HCT116 (cell line): ENCODE measurements at regions not wholly inside any gene's neighbourhood (a gene's known extent, or its start where the extent isn't known, plus 50 kb on each side); places are given as distances from the start of the nearest gene placed in this dataset.

Experiments used
- ATAC-seq: fragments of 200-7000 bp; cut with Tn5 transposase; 2 replicates; pipeline ENCODE4 v1.9.1; 2020; ENCODE audit warnings: mild to moderate bottlenecking, moderate library complexity
- BruUV-seq: library from RNA; stranded (reverse); fragments of 400-500 nt; replicated peaks from 2 replicates; lab custom pipeline; 2021; lab: Mats Ljungman, UMichigan
- CTCF ChIA-PET: fragments of 300-600 bp; sonication (Branson Sonifier 250); formaldehyde crosslinking; loops from one replicate; lab custom pipeline; 2021; ENCODE audit warnings: antibody characterized with exemption; lab: Charles Lee
- POLR2A ChIA-PET: fragments of 300-600, 350-600 bp; sonication (Branson Sonifier 250); formaldehyde crosslinking; loops from one replicate; lab custom pipeline; 2021; ENCODE audit warnings: antibody characterized with exemption; lab: Charles Lee
- RAD21 ChIA-PET, 2 experiments: fragments of 300-600 bp; sonication (Branson Sonifier 250); formaldehyde crosslinking; loops; one replicate each; lab custom pipeline; 2023; ENCODE audit warnings: low total read pairs in 2 of 2; ENCODE audit not compliant: uncharacterized antibody in 2 of 2, unreplicated experiment in 2 of 2, low non-redundant PET in 1 of 2; lab: Charles Lee
- DNase-seq: peaks from one replicate; pipeline ENCODE4 v3.0.0-alpha.2; 2010; ENCODE audit warnings: low read depth, low spot score
- H2AFZ ChIP-seq: fragments of 200-600 bp; shearing (Covaris generic), sonication (generic); 2 replicates; pipeline ENCODE4 v1.6.1; 2017; ENCODE audit warnings: low read depth, mixed run types, mixed read lengths, antibody characterized with exemption, low read length; ENCODE audit not compliant: poor library complexity, severe bottlenecking
- H3K27ac ChIP-seq: 2 replicates; pipeline ENCODE4 v1.5.1; 2012; ENCODE audit warnings: low read depth, low read length
- H3K27me3 ChIP-seq: fragments of 200-600 bp; sonication (generic); 2 replicates; pipeline ENCODE4 v1.6.1; 2016; ENCODE audit warnings: mixed run types, low read length, mixed read lengths; ENCODE audit not compliant: insufficient read depth
- H3K36me3 ChIP-seq, 2 experiments: fragments of 200-500 bp in 1 of 2; fragments of 200-600 bp in 1 of 2; sonication (Bioruptor generic) in 1 of 2; sonication (generic) in 1 of 2; 2 replicates each; pipeline versions ENCODE4 v1.5.1 to v1.6.1; 2014 to 2016; ENCODE audit warnings: low read length in 2 of 2, inconsistent platforms in 1 of 2, mixed read lengths in 1 of 2, mixed run types in 1 of 2; ENCODE audit not compliant: insufficient read depth in 2 of 2, control insufficient read depth in 1 of 2
- H3K4me1 ChIP-seq, 2 experiments: fragments of 200-600 bp in 1 of 2; sonication (generic) in 1 of 2; 2 replicates each; pipeline versions ENCODE4 v1.5.1 to v1.6.1; 2012 to 2017; ENCODE audit warnings: low read length in 2 of 2, inconsistent platforms in 1 of 2, mild to moderate bottlenecking in 1 of 2, mixed read lengths in 1 of 2, mixed run types in 1 of 2, moderate library complexity in 1 of 2; ENCODE audit not compliant: insufficient read depth in 2 of 2, control insufficient read depth in 1 of 2
- H3K4me2 ChIP-seq: fragments of 200-600 bp; sonication (generic); 2 replicates; pipeline ENCODE4 v1.6.1; 2017; ENCODE audit warnings: mixed run types, low read length, mixed read lengths
- H3K4me3 ChIP-seq, 2 experiments: fragments of 200-600 bp in 1 of 2; sonication (generic) in 1 of 2; replicated peaks in 1 of 2; 2 replicates each; pipeline ENCODE4 v1.5.1; 2011 to 2016; ENCODE audit warnings: low read length in 2 of 2, control low read depth in 1 of 2, low read depth in 1 of 2, mild to moderate bottlenecking in 1 of 2, mixed read lengths in 1 of 2, mixed run types in 1 of 2
- H3K79me2 ChIP-seq: fragments of 200-600 bp; sonication (generic); 2 replicates; pipeline ENCODE4 v1.6.1; 2017; ENCODE audit warnings: mild to moderate bottlenecking, mixed run types, low read length, moderate library complexity, mixed read lengths; ENCODE audit not compliant: insufficient read depth
- H3K9ac ChIP-seq: fragments of 200-600 bp; sonication (generic); 2 replicates; pipeline ENCODE4 v1.6.1; 2016; ENCODE audit warnings: low read length, mixed read lengths
- H3K9me2 ChIP-seq: fragments of 200-600 bp; sonication (generic), shearing (Covaris generic); 2 replicates; pipeline ENCODE4 v1.6.1; 2017; ENCODE audit warnings: mixed run types, mild to moderate bottlenecking, moderate library complexity; ENCODE audit not compliant: insufficient read depth
- H3K9me3 ChIP-seq, 2 experiments: fragments of 200-500 bp in 1 of 2; fragments of 200-600 bp in 1 of 2; sonication (Bioruptor generic) in 1 of 2; sonication (generic) in 1 of 2; 2 replicates each; pipeline ENCODE4 v1.6.1; 2014 to 2017; ENCODE audit warnings: low read length in 2 of 2, mixed read lengths in 2 of 2, inconsistent platforms in 1 of 2, low read depth in 1 of 2, mild to moderate bottlenecking in 1 of 2, mixed run types in 1 of 2, moderate library complexity in 1 of 2; ENCODE audit not compliant: control insufficient read depth in 1 of 2, insufficient read depth in 1 of 2
- H4K20me1 ChIP-seq: fragments of 200-600 bp; sonication (generic), shearing (Covaris generic); 2 replicates; pipeline ENCODE4 v1.6.1; 2017; ENCODE audit warnings: mixed run types, mild to moderate bottlenecking, moderate library complexity; ENCODE audit not compliant: insufficient read depth
- ATF3 ChIP-seq: IDR thresholded peaks from 2 replicates; pipeline ENCODE4 v1.6.1; 2012
- CBX3 ChIP-seq: IDR thresholded peaks from 2 replicates; pipeline ENCODE4 v1.6.1; 2012; ENCODE audit warnings: low read depth
- CEBPB ChIP-seq: IDR thresholded peaks from 2 replicates; pipeline ENCODE4 v1.6.1; 2012; ENCODE audit warnings: low read depth
- ELF1 ChIP-seq: IDR thresholded peaks from 2 replicates; pipeline ENCODE4 v1.6.1; 2012; ENCODE audit warnings: low read depth, borderline replicate concordance
- EZH2 ChIP-seq: fragments of 200-600 bp; sonication (generic); IDR thresholded peaks from 2 replicates; pipeline ENCODE4 v1.6.1; 2017; ENCODE audit warnings: antibody characterized with exemption, mixed run types
- FOSL1 ChIP-seq: IDR thresholded peaks from 2 replicates; pipeline ENCODE4 v1.6.1; 2012; ENCODE audit warnings: low read depth
- JUND ChIP-seq: IDR thresholded peaks from 2 replicates; pipeline ENCODE4 v1.6.1; 2012
- MAX ChIP-seq: IDR thresholded peaks from 2 replicates; pipeline ENCODE4 v1.6.1; 2012
- POLR2AphosphoS5 ChIP-seq: IDR thresholded peaks from 2 replicates; pipeline ENCODE4 v1.6.1; 2011; ENCODE audit warnings: mild to moderate bottlenecking, low read depth, low read length, moderate library complexity
- REST ChIP-seq: IDR thresholded peaks from 2 replicates; pipeline ENCODE4 v1.6.1; 2012; ENCODE audit warnings: low read depth
- TCF7L2 ChIP-seq: IDR thresholded peaks from 2 replicates; pipeline ENCODE4 v1.7.0; 2011; ENCODE audit warnings: borderline replicate concordance, inconsistent platforms; ENCODE audit not compliant: insufficient read depth, insufficient read length; ENCODE audit errors: extremely low read depth
- ZBTB33 ChIP-seq: IDR thresholded peaks from 2 replicates; pipeline ENCODE4 v1.6.1; 2011; ENCODE audit warnings: mild to moderate bottlenecking, low read length, moderate library complexity; ENCODE audit not compliant: insufficient replicate concordance; ENCODE audit errors: extremely low read depth
- intact Hi-C: fragments of 100-400 bp; cut with micrococcal nuclease; formaldehyde crosslinking; loops from 2 replicates; pipeline ENCODE4 v1.10.0; 2022

- Histone ChIP-seq H2AFZ (no peak overlapping the region), H3K4me1 (no peaks in the 10 kb centered on the region), H4K20me1 (no peaks in the 10 kb centered on the region; the same call in 1 of the 2 replicates), H3K36me3 (no peaks in the 10 kb centered on the region), H3K79me2 (no peaks in the 10 kb centered on the region), H3K4me2 (no peak overlapping the region), H3K27ac (no peak overlapping the region), H3K27me3 (no peaks in the 10 kb centered on the region), H3K9me3 (peaks cover 4% of the 10 kb centered on the region in 2 experiments; a peak in 2 of 4 replicates), H3K9me2 (no peaks in the 10 kb centered on the region), H3K9ac (no peak overlapping the region), H3K4me3 (no peak overlapping the region)
- ChIA-PET CTCF (no interaction called here), POLR2A (no interaction called here), RAD21 (no interaction called here)
- intact Hi-C loops = no loop called here
- no peak for DNase-seq
- no peak for TF ChIP-seq MAX
- no peak for TF ChIP-seq ELF1
- TF ChIP-seq REST = no peak
- no peak for TF ChIP-seq POLR2AphosphoS5
- no peak for TF ChIP-seq CBX3
- TF ChIP-seq TCF7L2 = no peak
- TF ChIP-seq ATF3 = no peak
- TF ChIP-seq EZH2 = no peak
- no peak for TF ChIP-seq FOSL1
- no peak for TF ChIP-seq JUND
- TF ChIP-seq CEBPB = no peak
- no peak for TF ChIP-seq ZBTB33
- ATAC-seq = no peak
- BruUV-seq = no TSS peak
Measured at GRCh38 chr11:96954587-96955242, 564.9 kb downstream of the JRKL start.
